SH-SY5Y (cell line): ENCODE measurements at regions not wholly inside any gene's neighbourhood (a gene's known extent, or its start where the extent isn't known, plus 50 kb on each side); places are given as distances from the start of the nearest gene placed in this dataset.

Experiments
- GATA2 ChIP-seq: IDR thresholded peaks from 2 replicates; pipeline ENCODE4 v1.6.1; 2011; ENCODE audit warnings: mild to moderate bottlenecking, low read depth, low read length
- GATA3 ChIP-seq: IDR thresholded peaks from 2 replicates; pipeline ENCODE4 v1.6.1; 2011; ENCODE audit warnings: low read depth, mild to moderate bottlenecking, low read length, moderate library complexity

- TF ChIP-seq GATA2 = no peak
- TF ChIP-seq GATA3 = no peak
These were observed 541.0 kb downstream of the DTWD2 start for GRCh38 chr5:118447350-118447749.
